CD1c-positive myeloid dendritic cell (primary cell): ENCODE measurements at regions not wholly inside any gene's neighbourhood (a gene's known extent, or its start where the extent isn't known, plus 50 kb on each side); places are given as distances from the start of the nearest gene placed in this dataset.
A peak's percentile ranks its signal among the peaks of the same experiment; 100 is the strongest.

Experiments used
- DNase-seq: peaks from one replicate; pipeline ENCODE4 v3.0.0-alpha.2; 2016; ENCODE audit errors: extremely low spot score

GRCh38 chr13:77423296-77423695 is 96.4 kb upstream of the MYCBP2 start:
- DNase-seq: no peak

- no peak for DNase-seq
These were observed 95.8 kb upstream of the MYCBP2 start for GRCh38 chr13:77422724-77423123.

GRCh38 chr13:77417897-77418296 is 91.0 kb upstream of the MYCBP2 start:
- DNase-seq: no peak

- DNase-seq: no peak
These were observed 89.8 kb upstream of the MYCBP2 start for GRCh38 chr13:77416666-77417212.

- DNase-seq: no peak
These were observed 88.6 kb upstream of the MYCBP2 start for GRCh38 chr13:77415253-77416071.

- no peak for DNase-seq
These were observed 86.0 kb upstream of the MYCBP2 start for GRCh38 chr13:77412860-77413259.

- no peak for DNase-seq
These were observed 85.3 kb upstream of the MYCBP2 start for GRCh38 chr13:77412116-77412635.

GRCh38 chr13:77409412-77409811 is 82.5 kb upstream of the MYCBP2 start:
- DNase-seq: no peak

GRCh38 chr13:77406644-77407440 is 79.9 kb upstream of the MYCBP2 start:
- no peak for DNase-seq

GRCh38 chr13:77398825-77399620 is 72.1 kb upstream of the MYCBP2 start:
- no peak for DNase-seq

GRCh38 chr13:77397636-77398035 is 70.7 kb upstream of the MYCBP2 start:
- DNase-seq: no peak

GRCh38 chr13:77391475-77391874 is 64.6 kb upstream of the MYCBP2 start:
- DNase-seq: no peak

GRCh38 chr13:77390391-77390790 is 63.5 kb upstream of the MYCBP2 start:
- no peak for DNase-seq

GRCh38 chr13:77389625-77390000 is 62.7 kb upstream of the MYCBP2 start:
- no peak for DNase-seq

GRCh38 chr13:77388944-77389624 is 62.2 kb upstream of the MYCBP2 start:
- no peak for DNase-seq

- DNase-seq: no peak
These were observed 60.8 kb upstream of the MYCBP2 start for GRCh38 chr13:77387607-77388200.

GRCh38 chr13:77386880-77387606 is 60.1 kb upstream of the MYCBP2 start:
- peak; percentile 76 for DNase-seq

GRCh38 chr13:77386046-77386445 is 59.2 kb upstream of the MYCBP2 start:
- DNase-seq: no peak

- no peak for DNase-seq
These were observed 58.1 kb upstream of the MYCBP2 start for GRCh38 chr13:77384999-77385398.

GRCh38 chr13:77383097-77383496 is 56.2 kb upstream of the MYCBP2 start:
- DNase-seq: no peak
